K562 (cell line): ENCODE measurements at regions not wholly inside any gene's neighbourhood (a gene's known extent, or its start where the extent isn't known, plus 50 kb on each side); places are given as distances from the start of the nearest gene placed in this dataset.

Source experiments
- ATAC-seq: fragments of 200-7000 bp; cut with Tn5 transposase; 3 replicates; pipeline ENCODE4 v1.9.1; 2020; ENCODE audit warnings: moderate library complexity
- BruUV-seq: library from RNA; stranded (reverse); fragments of 400-500 nt; replicated peaks from 2 replicates; lab custom pipeline; 2021; lab: Mats Ljungman, UMichigan
- CTCF ChIA-PET: fragments of 300-600 bp; formaldehyde crosslinking; extraction: SDS; loops from one replicate; lab custom pipeline; 2021; ENCODE audit warnings: low intra/inter-chr PET ratio; lab: Yijun Ruan, JAX
- POLR2A ChIA-PET: fragments of 300-600, 350-650 bp; sonication (Branson Sonifier 250); formaldehyde crosslinking; extraction: SDS; loops from one replicate; lab custom pipeline; 2021; ENCODE audit warnings: antibody characterized with exemption, inconsistent platforms; lab: Yijun Ruan, JAX
- DNase-seq, 4 experiments: peaks; one replicate each; pipeline versions ENCODE4 v3.0.0 to v3.0.0-alpha.2; 2011 to 2018; ENCODE audit warnings: low spot score in 3 of 4, mixed read lengths in 3 of 4; ENCODE audit errors: extremely low read depth in 1 of 4
- FAIRE-seq: peaks from 2 replicates; lab custom pipeline; 2011; peaks lifted over from hg19 to GRCh38; lab: Jason Lieb, UNC
- H2AFZ ChIP-seq: 2 replicates; pipeline ENCODE4 v1.6.0; 2011; ENCODE audit warnings: low read depth, low read length, control low read depth, inconsistent platforms
- H3K27ac ChIP-seq: fragments of 200-600 bp; 3 replicates; pipeline ENCODE4 v1.8.0; 2011; ENCODE audit warnings: low read depth, mild to moderate bottlenecking, control low read depth, inconsistent platforms, low read length, moderate library complexity, mixed read lengths; ENCODE audit errors: extremely low read depth
- H3K27me3 ChIP-seq, 2 experiments: fragments of 300-600 bp in 1 of 2; 2 replicates in 1 of 2; 3 replicates in 1 of 2; pipeline versions ENCODE4 v1.6.0 to v1.8.0; 2011; ENCODE audit warnings: inconsistent platforms in 2 of 2, low read length in 2 of 2, mild to moderate bottlenecking in 1 of 2, mixed read lengths in 1 of 2, moderate library complexity in 1 of 2; ENCODE audit not compliant: control insufficient read depth in 2 of 2, insufficient read depth in 2 of 2
- H3K36me3 ChIP-seq: fragments of 300-600 bp; 3 replicates; pipeline ENCODE4 v1.8.0; 2011; ENCODE audit warnings: mild to moderate bottlenecking, low read length, inconsistent platforms; ENCODE audit not compliant: control insufficient read depth, insufficient read depth
- H3K4me1 ChIP-seq, 2 experiments: fragments of 200-600 bp in 1 of 2; replicated peaks in 1 of 2; 2 replicates in 1 of 2; 3 replicates in 1 of 2; pipeline versions ENCODE4 v1.5.1 to v1.8.0; 2011; ENCODE audit warnings: inconsistent platforms in 2 of 2, low read length in 2 of 2, mild to moderate bottlenecking in 1 of 2, mixed read lengths in 1 of 2, moderate library complexity in 1 of 2; ENCODE audit not compliant: control insufficient read depth in 2 of 2, insufficient read depth in 2 of 2
- H3K4me2 ChIP-seq: 2 replicates; pipeline ENCODE4 v1.6.1; 2011; ENCODE audit warnings: low read length, control low read depth, inconsistent platforms, mixed read lengths; ENCODE audit not compliant: insufficient read depth
- H3K4me3 ChIP-seq: fragments of 200-600 bp; sonication (generic), shearing (Covaris generic); 2 replicates; pipeline ENCODE4 v1.5.1; 2016; ENCODE audit warnings: control low read depth, inconsistent platforms
- H3K79me2 ChIP-seq: fragments of 200-600 bp; 3 replicates; pipeline ENCODE4 v1.8.0; 2011; ENCODE audit warnings: low read length, inconsistent platforms; ENCODE audit not compliant: control insufficient read depth, insufficient read depth
- H3K9ac ChIP-seq, 2 experiments: 2 replicates each; pipeline versions ENCODE4 v1.6.0 to v1.6.1; 2011; ENCODE audit warnings: low read depth in 2 of 2, low read length in 2 of 2, control low read depth in 1 of 2, inconsistent platforms in 1 of 2, mild to moderate bottlenecking in 1 of 2, mixed read lengths in 1 of 2; ENCODE audit not compliant: insufficient read depth in 1 of 2
- H3K9me1 ChIP-seq: one replicate; pipeline ENCODE4 v1.6.0; 2011; ENCODE audit warnings: inconsistent platforms, mild to moderate bottlenecking, low read length, moderate library complexity; ENCODE audit not compliant: control insufficient read depth, insufficient read depth
- H3K9me3 ChIP-seq: replicated peaks from 2 replicates; pipeline ENCODE4 v1.5.1; 2011; ENCODE audit warnings: low read depth, low read length, inconsistent platforms; ENCODE audit not compliant: control insufficient read depth, insufficient read depth
- H4K20me1 ChIP-seq: replicated peaks from 2 replicates; pipeline ENCODE4 v1.6.1; 2011; ENCODE audit warnings: low read length, inconsistent platforms, mixed read lengths; ENCODE audit not compliant: control insufficient read depth, insufficient read depth
- ARHGAP35 ChIP-seq: fragments of 450-650 bp; IDR thresholded peaks from 2 replicates; pipeline ENCODE4 v1.6.1; 2018; ENCODE audit not compliant: partially characterized antibody
- CBX2 ChIP-seq: fragments of 200-600 bp; sonication (generic); IDR thresholded peaks from one replicate; pipeline ENCODE4 v1.6.1; 2012; ENCODE audit warnings: mild to moderate bottlenecking, low read length, inconsistent platforms; ENCODE audit not compliant: insufficient read depth, poor library complexity, severe bottlenecking
- DIDO1 ChIP-seq: fragments of 450-650 bp; IDR thresholded peaks from 2 replicates; pipeline ENCODE4 v1.6.1; 2016; ENCODE audit warnings: low read depth, missing biosample characterization, missing genetic modification characterization
- DMBX1 ChIP-seq: fragments of 250-450 bp; sonication (Bioruptor Pico); IDR thresholded peaks from 2 replicates; pipeline ENCODE4 v1.8.0; 2022; ENCODE audit warnings: inconsistent platforms, mild to moderate bottlenecking, moderate library complexity, borderline replicate concordance
- ETS2 ChIP-seq: IDR thresholded peaks from 2 replicates; pipeline ENCODE4 v1.6.1; 2016; ENCODE audit warnings: borderline replicate concordance, missing genetic modification characterization, mild to moderate bottlenecking, moderate library complexity, missing compliant biosample characterization; ENCODE audit not compliant: poor library complexity, severe bottlenecking
- FOXA1 ChIP-seq: fragments of 450-650 bp; IDR thresholded peaks from 2 replicates; pipeline ENCODE4 v1.6.1; 2016; ENCODE audit warnings: mild to moderate bottlenecking, borderline replicate concordance
- MEIS2 ChIP-seq: fragments of 450-650 bp; IDR thresholded peaks from 2 replicates; pipeline ENCODE4 v1.6.1; 2014; ENCODE audit warnings: mild to moderate bottlenecking; ENCODE audit not compliant: partially characterized antibody
- MXD1 ChIP-seq: fragments of 250-450 bp; sonication (Bioruptor Pico); IDR thresholded peaks from 2 replicates; pipeline ENCODE4 v1.8.0; 2021; ENCODE audit warnings: borderline replicate concordance, mild to moderate bottlenecking, moderate library complexity; ENCODE audit not compliant: poor library complexity, severe bottlenecking
- RBFOX2 ChIP-seq: fragments of 200-400 bp; formaldehyde crosslinking; IDR thresholded peaks from 2 replicates; pipeline ENCODE4 v1.6.1; 2017; ENCODE audit warnings: low read depth, mild to moderate bottlenecking, low read length, moderate library complexity
- STAT5A ChIP-seq: IDR thresholded peaks from 2 replicates; pipeline ENCODE4 v1.6.1; 2012; ENCODE audit warnings: low read length, inconsistent platforms, borderline replicate concordance
- WGBS: fragments of 100-300 bp; shearing (Covaris generic); methylation state at CpG from one replicate; pipeline ENCODE4 v1.1.6; 2016; ENCODE audit warnings: low coverage, mixed read lengths; ENCODE audit not compliant: insufficient coverage; ENCODE audit errors: missing lambda C conversion rate; 5-methylcytosine and 5-hydroxymethylcytosine counted together
- in situ Hi-C: fragments of 300-500 bp; cut with MboI; formaldehyde crosslinking; loops from 4 replicates; pipeline ENCODE4 v1.15.0; 2018; ENCODE audit warnings: inconsistent platforms, mixed read lengths
- intact Hi-C: fragments of 100-400 bp; cut with micrococcal nuclease; formaldehyde crosslinking; loops from 2 replicates; pipeline ENCODE4 v1.14.2; 2022

- 0% methylated on average over 3 of the region's 5 CpGs for WGBS
- H3K9ac ChIP-seq = no peak overlapping the region
- H3K36me3 ChIP-seq = no peaks in the 10 kb centered on the region
- ATAC-seq (no peak), DNase-seq (no peak), FAIRE-seq (no peak)
- no peak overlapping the region for H3K27ac ChIP-seq
- no peak overlapping the region for H3K4me3 ChIP-seq
- in situ Hi-C loops (no loop called here), intact Hi-C loops (no loop called here)
- ChIA-PET POLR2A (interaction anchor here (1.2 kb wide), 1 partner anchor 66 kb away, joined by 3 read pairs; no protein-coding TSS in a partner anchor), CTCF (no interaction called here)
- no peaks in the 10 kb centered on the region for H4K20me1 ChIP-seq
- H3K4me1 ChIP-seq = no peaks in the 10 kb centered on the region
- BruUV-seq = no TSS peak
- H3K79me2 ChIP-seq = no peaks in the 10 kb centered on the region
- no peaks in the 10 kb centered on the region for H3K9me3 ChIP-seq
- H3K4me2 ChIP-seq = no peak overlapping the region
- H3K9me1 ChIP-seq = no peaks in the 10 kb centered on the region
- H2AFZ ChIP-seq = no peak overlapping the region
- no peak for TF ChIP-seq FOXA1
- peaks cover 0 to 28% of the 10 kb centered on the region in 2 experiments; a peak in 2 of 5 replicates for H3K27me3 ChIP-seq
These were observed 161.2 kb downstream of the KTN1 start for GRCh38 chr14:55741240-55741639.

- H3K9ac ChIP-seq = no peak overlapping the region
- 2% methylated on average over 6 of the region's 6 CpGs for WGBS
- no peaks in the 10 kb centered on the region for H3K9me1 ChIP-seq
- H3K9me3 ChIP-seq = no peaks in the 10 kb centered on the region
- no peak overlapping the region for H3K4me2 ChIP-seq
- peaks cover 0 to 33% of the 10 kb centered on the region in 2 experiments; a peak in 3 of 5 replicates for H3K27me3 ChIP-seq
- H3K4me3 ChIP-seq = no peak overlapping the region
- no peak for ATAC-seq
- BruUV-seq = no TSS peak
- H3K4me1 ChIP-seq = no peaks in the 10 kb centered on the region
- no peaks in the 10 kb centered on the region for H3K79me2 ChIP-seq
- intact Hi-C loops (no loop called here), in situ Hi-C loops (no loop called here)
- H4K20me1 ChIP-seq = no peaks in the 10 kb centered on the region
- ChIA-PET POLR2A (no interaction called here), CTCF (no interaction called here)
- H3K36me3 ChIP-seq = no peaks in the 10 kb centered on the region
- no peak for FAIRE-seq
- TF ChIP-seq CBX2 (no peak), MEIS2 (no peak), DMBX1 (CRISPR knock-in tag) (no peak), DIDO1 (tag) (no peak), ARHGAP35 (no peak), MXD1 (no peak), STAT5A (no peak), ETS2 (tag) (no peak), RBFOX2 (no peak)
- no peak overlapping the region for H2AFZ ChIP-seq
- DNase-seq = no peak
- no peak overlapping the region for H3K27ac ChIP-seq
These were observed 163.5 kb downstream of the KTN1 start for GRCh38 chr14:55743551-55743950.
